Caco-2 (cell line): ENCODE measurements at regions not wholly inside any gene's neighbourhood (a gene's known extent, or its start where the extent isn't known, plus 50 kb on each side); places are given as distances from the start of the nearest gene placed in this dataset.

Source experiments
- BruUV-seq: library from RNA; stranded (reverse); fragments of 400-500 nt; replicated peaks from 2 replicates; lab custom pipeline; 2021; lab: Mats Ljungman, UMichigan
- CTCF ChIA-PET: fragments of 300-600 bp; sonication (Branson Sonifier 250); formaldehyde crosslinking; loops from one replicate; lab custom pipeline; 2022; ENCODE audit warnings: antibody characterized with exemption; lab: Charles Lee
- POLR2A ChIA-PET: fragments of 300-600 bp; sonication (Branson Sonifier 250); formaldehyde crosslinking; loops from one replicate; lab custom pipeline; 2022; ENCODE audit warnings: antibody characterized with exemption; lab: Charles Lee
- DNase-seq, 2 experiments: peaks; one replicate each; pipeline versions ENCODE4 v3.0.0 to v3.0.0-alpha.2; 2020 to 2022
- H3K27me3 ChIP-seq: replicated peaks from 2 replicates; pipeline ENCODE4 v1.6.0; 2011; ENCODE audit warnings: low read length; ENCODE audit not compliant: control insufficient read depth, insufficient read depth
- H3K36me3 ChIP-seq: 2 replicates; pipeline ENCODE4 v1.5.1; 2011; ENCODE audit warnings: low read length; ENCODE audit not compliant: control insufficient read depth, insufficient read depth
- H3K4me1 ChIP-seq: fragments of 250-450 bp; sonication (Bioruptor Pico); 2 replicates; pipeline ENCODE4 v1.5.1; 2020; ENCODE audit warnings: mild to moderate bottlenecking
- H3K4me3 ChIP-seq: 2 replicates; pipeline ENCODE4 v1.5.1; 2011; ENCODE audit warnings: low read depth, mild to moderate bottlenecking, control low read depth, low read length
- H3K9me3 ChIP-seq: fragments of 250-450 bp; sonication (Bioruptor Pico); 2 replicates; pipeline ENCODE4 v1.5.1; 2020; ENCODE audit warnings: mild to moderate bottlenecking, moderate library complexity
- H3K27ac Mint-ChIP-seq: one replicate; pipeline ENCODE4 v1.8.0; 2022; ENCODE audit warnings: mixed read lengths; ENCODE audit not compliant: unreplicated experiment
- H3K27me3 Mint-ChIP-seq: one replicate; pipeline ENCODE4 v1.8.0; 2022; ENCODE audit warnings: mixed read lengths; ENCODE audit not compliant: insufficient read depth, unreplicated experiment
- H3K36me3 Mint-ChIP-seq: one replicate; pipeline ENCODE4 v1.8.0; 2022; ENCODE audit warnings: mild to moderate bottlenecking, mixed read lengths; ENCODE audit not compliant: insufficient read depth, unreplicated experiment
- H3K4me1 Mint-ChIP-seq: one replicate; pipeline ENCODE4 v1.8.0; 2022; ENCODE audit warnings: low read depth, mixed read lengths; ENCODE audit not compliant: unreplicated experiment
- H3K4me3 Mint-ChIP-seq: one replicate; pipeline ENCODE4 v1.8.0; 2022; ENCODE audit warnings: mild to moderate bottlenecking, moderate library complexity, mixed read lengths; ENCODE audit not compliant: unreplicated experiment
- H3K9me3 Mint-ChIP-seq: one replicate; pipeline ENCODE4 v1.8.0; 2022; ENCODE audit warnings: mixed read lengths; ENCODE audit not compliant: unreplicated experiment
- intact Hi-C: fragments of 100-400 bp; cut with micrococcal nuclease; formaldehyde crosslinking; loops from one replicate; pipeline ENCODE4 v1.10.0; 2022; ENCODE audit not compliant: unreplicated experiment
- TF ChIP-seq, protein P1 (sequence below), 2 experiments: fragments of 200-600 bp in 1 of 2; IDR thresholded peaks; 1 replicate in 1 of 2; 2 replicates in 1 of 2; pipeline versions ENCODE4 v1.5.1 to v1.8.0; 2011 to 2022; ENCODE audit warnings: antibody characterized with exemption in 1 of 2, control low read depth in 1 of 2, inconsistent platforms in 1 of 2, low read depth in 1 of 2, low read length in 1 of 2, mild to moderate bottlenecking in 1 of 2, moderate library complexity in 1 of 2; ENCODE audit not compliant: insufficient read depth in 1 of 2, severe bottlenecking in 1 of 2, unreplicated experiment in 1 of 2

DNA sequence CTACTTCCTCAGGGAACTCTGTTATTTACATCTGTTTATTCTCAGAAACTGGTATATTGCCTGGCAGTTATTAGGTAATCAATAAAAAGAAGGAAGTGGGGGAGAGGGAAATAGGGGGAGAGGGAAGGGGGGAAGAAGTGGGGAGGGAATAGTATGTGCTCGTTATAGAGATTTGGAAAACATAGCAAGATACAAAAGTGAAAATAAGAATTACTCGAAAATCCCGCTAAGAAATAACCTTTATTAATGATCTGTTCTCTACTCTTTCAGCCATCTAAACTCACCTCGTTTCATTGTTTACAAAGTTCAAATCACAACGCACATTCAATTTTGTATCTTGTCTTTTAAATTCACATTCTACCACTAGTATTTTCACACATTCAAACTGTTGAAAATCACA, 63.0 kb upstream of the CDCA7L start:
- Histone ChIP-seq H3K4me1 (no peaks in the 10 kb centered on the region), H3K36me3 (no peaks in the 10 kb centered on the region), H3K27me3 (no peaks in the 10 kb centered on the region; the same call in 1 of the 2 replicates), H3K9me3 (no peaks in the 10 kb centered on the region), H3K4me3 (no peak overlapping the region)
- Mint-ChIP-seq H3K4me3 (no peak overlapping the region), H3K9me3 (no peaks in the 10 kb centered on the region), H3K27me3 (peaks cover 34% of the 10 kb centered on the region), H3K36me3 (no peaks in the 10 kb centered on the region), H3K4me1 (no peaks in the 10 kb centered on the region), H3K27ac (no peak overlapping the region)
- ChIA-PET CTCF (no interaction called here), POLR2A (no interaction called here)
- intact Hi-C loops: no loop called here
- BruUV-seq: no TSS peak
- TF ChIP-seq, protein P1, sequence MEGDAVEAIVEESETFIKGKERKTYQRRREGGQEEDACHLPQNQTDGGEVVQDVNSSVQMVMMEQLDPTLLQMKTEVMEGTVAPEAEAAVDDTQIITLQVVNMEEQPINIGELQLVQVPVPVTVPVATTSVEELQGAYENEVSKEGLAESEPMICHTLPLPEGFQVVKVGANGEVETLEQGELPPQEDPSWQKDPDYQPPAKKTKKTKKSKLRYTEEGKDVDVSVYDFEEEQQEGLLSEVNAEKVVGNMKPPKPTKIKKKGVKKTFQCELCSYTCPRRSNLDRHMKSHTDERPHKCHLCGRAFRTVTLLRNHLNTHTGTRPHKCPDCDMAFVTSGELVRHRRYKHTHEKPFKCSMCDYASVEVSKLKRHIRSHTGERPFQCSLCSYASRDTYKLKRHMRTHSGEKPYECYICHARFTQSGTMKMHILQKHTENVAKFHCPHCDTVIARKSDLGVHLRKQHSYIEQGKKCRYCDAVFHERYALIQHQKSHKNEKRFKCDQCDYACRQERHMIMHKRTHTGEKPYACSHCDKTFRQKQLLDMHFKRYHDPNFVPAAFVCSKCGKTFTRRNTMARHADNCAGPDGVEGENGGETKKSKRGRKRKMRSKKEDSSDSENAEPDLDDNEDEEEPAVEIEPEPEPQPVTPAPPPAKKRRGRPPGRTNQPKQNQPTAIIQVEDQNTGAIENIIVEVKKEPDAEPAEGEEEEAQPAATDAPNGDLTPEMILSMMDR (IDR thresholded peaks at IDR 0.05; ENCODE audit: insufficient read depth in 1 of 2, low read depth in 1 of 2, low read length in 1 of 2, severe bottlenecking in 1 of 2, unreplicated experiment in 1 of 2): no peak
- DNase-seq: no peak

DNA sequence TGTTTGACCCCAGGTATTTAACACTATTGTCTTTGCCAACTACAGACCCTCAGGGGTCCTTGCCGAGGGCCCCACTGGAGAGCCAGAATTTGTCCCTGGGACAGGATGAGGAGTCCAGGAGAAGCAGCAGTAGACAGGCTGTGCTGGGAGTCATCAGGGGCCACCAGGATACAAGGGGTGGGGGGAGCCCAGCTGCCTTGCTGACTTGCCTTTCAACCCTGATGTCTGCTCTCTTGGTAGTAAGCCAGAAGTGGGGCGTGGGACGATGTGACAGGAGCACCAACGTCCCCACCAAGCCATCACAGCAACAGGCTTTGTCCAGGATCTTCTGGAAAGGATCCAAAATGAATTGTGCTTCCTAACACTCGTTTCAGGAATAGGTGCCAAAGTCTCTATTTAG, 62.4 kb upstream of the CDCA7L start:
- TF ChIP-seq, protein P1 (IDR thresholded peaks at IDR 0.05; ENCODE audit: insufficient read depth in 1 of 2, low read depth in 1 of 2, low read length in 1 of 2, severe bottlenecking in 1 of 2, unreplicated experiment in 1 of 2): no peak
- no peak for DNase-seq
- H3K4me1 Mint-ChIP-seq: no peaks in the 10 kb centered on the region
- Histone ChIP-seq H3K9me3 (no peaks in the 10 kb centered on the region), H3K27me3 (no peaks in the 10 kb centered on the region; the same call in 1 of the 2 replicates), H3K4me3 (no peak overlapping the region), H3K4me1 (no peaks in the 10 kb centered on the region), H3K36me3 (no peaks in the 10 kb centered on the region)
- ChIA-PET POLR2A (no interaction called here), CTCF (no interaction called here)
- no peak overlapping the region for H3K27ac Mint-ChIP-seq
- intact Hi-C loops: no loop called here
- H3K36me3 Mint-ChIP-seq: no peaks in the 10 kb centered on the region
- no peak overlapping the region for H3K4me3 Mint-ChIP-seq
- H3K27me3 Mint-ChIP-seq: peaks cover 31% of the 10 kb centered on the region
- no TSS peak for BruUV-seq
- H3K9me3 Mint-ChIP-seq: no peaks in the 10 kb centered on the region

DNA sequence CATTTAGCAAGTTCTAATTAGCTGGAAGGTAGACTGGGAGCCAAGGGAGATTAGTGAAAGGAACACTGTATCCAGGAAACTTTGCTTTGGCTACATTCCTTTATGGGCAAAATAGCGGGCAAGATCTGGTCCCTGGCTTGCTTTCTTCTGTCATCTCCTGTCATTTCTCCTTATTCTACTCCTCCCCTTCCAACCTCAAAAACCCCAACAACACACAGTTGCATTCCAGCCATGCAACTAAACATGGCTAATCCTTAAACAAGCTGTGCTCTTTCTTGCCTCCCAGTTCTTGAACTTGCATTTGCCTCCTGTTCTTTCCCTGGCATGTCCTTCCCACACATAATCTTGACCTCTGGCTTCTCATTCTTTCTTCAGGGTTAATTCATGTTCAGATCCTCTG, 59.5 kb upstream of the CDCA7L start:
- H3K27me3 Mint-ChIP-seq: peaks cover 26% of the 10 kb centered on the region
- DNase-seq: no peak
- TF ChIP-seq, protein P1 (IDR thresholded peaks at IDR 0.05; ENCODE audit: insufficient read depth in 1 of 2, low read depth in 1 of 2, low read length in 1 of 2, severe bottlenecking in 1 of 2, unreplicated experiment in 1 of 2): no peak
- CTCF ChIA-PET: no interaction called here
- intact Hi-C loops: no loop called here
- no peaks in the 10 kb centered on the region for H3K36me3 Mint-ChIP-seq
- H3K9me3 ChIP-seq: no peaks in the 10 kb centered on the region
- H3K9me3 Mint-ChIP-seq: no peaks in the 10 kb centered on the region
- BruUV-seq: no TSS peak
- H3K36me3 ChIP-seq: no peaks in the 10 kb centered on the region
- H3K4me3 Mint-ChIP-seq: no peak overlapping the region
- no peaks in the 10 kb centered on the region for H3K4me1 Mint-ChIP-seq
- H3K4me3 ChIP-seq: no peak overlapping the region
- no peaks in the 10 kb centered on the region for H3K4me1 ChIP-seq
- no peak overlapping the region for H3K27ac Mint-ChIP-seq
- POLR2A ChIA-PET: no interaction called here
- H3K27me3 ChIP-seq: no peaks in the 10 kb centered on the region; the same call in 1 of the 2 replicates
